Mucosa of descending colon (tissue), 3 donors: ENCODE measurements at regions not wholly inside any gene's neighbourhood (a gene's known extent, or its start where the extent isn't known, plus 50 kb on each side); places are given as distances from the start of the nearest gene placed in this dataset.

ENCODE experiments used
- ATAC-seq: fragments of 200-7000 bp; cut with Tn5 transposase; one replicate; pipeline ENCODE4 v1.9.1; 2020; ENCODE audit warnings: mild to moderate bottlenecking, moderate library complexity
- DNase-seq, 3 donors: peaks; one replicate each; pipeline ENCODE4 v3.0.0-alpha.2; 2020
- H3K36me3 ChIP-seq: fragments of 200-600 bp; one replicate; pipeline ENCODE4 v1.8.0; 2021; ENCODE audit warnings: low read depth, mild to moderate bottlenecking
- H3K4me1 ChIP-seq: fragments of 200-600 bp; one replicate; pipeline ENCODE4 v1.8.0; 2021; ENCODE audit warnings: low read depth, mild to moderate bottlenecking
- H3K4me3 ChIP-seq: fragments of 200-600 bp; one replicate; pipeline ENCODE4 v1.8.0; 2021; ENCODE audit warnings: mild to moderate bottlenecking
- H3K9me3 ChIP-seq: fragments of 200-600 bp; one replicate; pipeline ENCODE4 v1.8.0; 2021; ENCODE audit warnings: mild to moderate bottlenecking
- intact Hi-C, 2 donors: fragments of 100-400 bp; cut with DNase I in 1 of 2; cut with micrococcal nuclease in 1 of 2; formaldehyde crosslinking; loops; one replicate each; pipeline versions ENCODE4 v1.11.0 to v1.11.1; 2022; cut with DNase I, micrococcal nuclease
- TF ChIP-seq, protein P1 (sequence below): fragments of 200-600 bp; IDR thresholded peaks from one replicate; pipeline ENCODE4 v1.8.0; 2022; ENCODE audit warnings: antibody characterized with exemption, mild to moderate bottlenecking
- donor health status: DM: no; HTN: no; CAD: no; lungs with moderate emphysema.
- donor health status: DM: no; HTN: no; CAD: no.
- donor health status: DM: no; HTN: yes; CAD: no.

DNA sequence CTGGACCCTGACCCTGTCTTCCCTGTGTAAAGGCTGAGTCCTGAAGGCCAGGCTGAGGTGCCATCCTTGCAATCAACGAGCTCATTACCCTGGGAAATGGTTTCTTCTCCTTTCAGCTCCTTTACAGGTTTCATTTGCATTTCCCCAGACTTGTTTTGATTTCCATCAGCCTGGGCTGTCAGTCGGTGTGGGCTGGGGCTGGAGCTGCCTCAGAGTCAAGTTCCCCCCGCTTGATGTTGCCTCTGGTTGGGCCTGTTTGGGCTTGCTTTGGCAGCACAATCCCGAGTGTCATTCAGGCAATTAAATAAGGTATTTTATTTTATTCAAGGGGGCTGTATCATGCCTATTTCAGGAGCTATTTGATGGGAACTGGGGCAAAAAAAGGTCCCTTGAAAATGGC is 424.9 kb downstream of the INSC start:
- ATAC-seq (no peak), DNase-seq (no peak)
- H3K9me3 ChIP-seq, result no peaks in the 10 kb centered on the region

DNA sequence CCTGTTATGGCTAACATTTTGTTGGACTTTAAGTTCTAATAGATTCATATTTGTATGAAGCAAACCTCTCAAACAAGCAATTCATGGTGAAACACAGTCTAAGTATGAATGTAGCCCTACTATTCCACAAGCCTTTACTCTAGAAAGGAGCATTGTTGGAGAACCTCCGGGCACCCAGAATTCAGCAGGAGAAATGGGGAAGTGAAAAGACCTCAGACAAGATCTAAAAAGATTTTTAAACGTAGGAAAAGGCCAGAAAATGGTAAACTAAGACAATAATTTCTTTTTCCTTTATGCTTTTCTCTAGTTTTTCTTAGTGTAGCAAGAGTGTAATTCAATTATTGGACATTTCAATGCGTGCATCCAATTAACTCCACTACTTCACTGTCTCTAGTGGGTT is 426.4 kb downstream of the INSC start:
- TF ChIP-seq, protein P1, sequence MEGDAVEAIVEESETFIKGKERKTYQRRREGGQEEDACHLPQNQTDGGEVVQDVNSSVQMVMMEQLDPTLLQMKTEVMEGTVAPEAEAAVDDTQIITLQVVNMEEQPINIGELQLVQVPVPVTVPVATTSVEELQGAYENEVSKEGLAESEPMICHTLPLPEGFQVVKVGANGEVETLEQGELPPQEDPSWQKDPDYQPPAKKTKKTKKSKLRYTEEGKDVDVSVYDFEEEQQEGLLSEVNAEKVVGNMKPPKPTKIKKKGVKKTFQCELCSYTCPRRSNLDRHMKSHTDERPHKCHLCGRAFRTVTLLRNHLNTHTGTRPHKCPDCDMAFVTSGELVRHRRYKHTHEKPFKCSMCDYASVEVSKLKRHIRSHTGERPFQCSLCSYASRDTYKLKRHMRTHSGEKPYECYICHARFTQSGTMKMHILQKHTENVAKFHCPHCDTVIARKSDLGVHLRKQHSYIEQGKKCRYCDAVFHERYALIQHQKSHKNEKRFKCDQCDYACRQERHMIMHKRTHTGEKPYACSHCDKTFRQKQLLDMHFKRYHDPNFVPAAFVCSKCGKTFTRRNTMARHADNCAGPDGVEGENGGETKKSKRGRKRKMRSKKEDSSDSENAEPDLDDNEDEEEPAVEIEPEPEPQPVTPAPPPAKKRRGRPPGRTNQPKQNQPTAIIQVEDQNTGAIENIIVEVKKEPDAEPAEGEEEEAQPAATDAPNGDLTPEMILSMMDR, result no peak
- no peak for ATAC-seq
- DNase-seq, result no peak
- intact Hi-C loops, result no loop called here
- no peaks in the 10 kb centered on the region for H3K36me3 ChIP-seq
- no peaks in the 10 kb centered on the region for H3K9me3 ChIP-seq
- no peak overlapping the region for H3K4me3 ChIP-seq
- no peaks in the 10 kb centered on the region for H3K4me1 ChIP-seq

More for the DNA sequence above, 424.9 kb downstream of the INSC start:
- H3K4me3 ChIP-seq, result no peak overlapping the region
- H3K4me1 ChIP-seq, result no peaks in the 10 kb centered on the region
- no peaks in the 10 kb centered on the region for H3K36me3 ChIP-seq
- intact Hi-C loops, result no loop called here
- TF ChIP-seq, protein P1, result no peak

DNA sequence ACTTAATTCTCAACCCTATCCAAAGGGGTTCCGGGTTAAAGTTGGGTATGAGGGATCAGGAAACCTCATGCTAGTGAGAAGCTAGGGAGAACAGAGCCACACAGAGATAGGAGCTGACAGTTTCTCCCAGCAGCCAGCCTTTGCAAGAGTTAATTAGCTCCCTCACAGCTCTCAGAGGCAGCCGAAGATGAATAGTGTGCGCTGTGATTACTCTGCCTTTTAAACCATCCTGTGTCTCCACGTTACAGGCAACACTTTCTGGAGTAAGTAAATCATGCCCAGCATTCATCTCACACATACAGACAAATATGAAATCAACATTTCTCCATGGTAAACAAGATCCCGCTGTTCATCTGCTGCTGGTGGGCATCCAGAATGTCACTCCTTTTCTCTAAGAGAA is 429.6 kb downstream of the INSC start:
- ATAC-seq (no peak), DNase-seq (no peak)
- Histone ChIP-seq H3K4me1 (no peaks in the 10 kb centered on the region), H3K9me3 (no peaks in the 10 kb centered on the region), H3K36me3 (no peaks in the 10 kb centered on the region), H3K4me3 (no peak overlapping the region)
- TF ChIP-seq, protein P1, result no peak
- intact Hi-C loops, result no loop called here

DNA sequence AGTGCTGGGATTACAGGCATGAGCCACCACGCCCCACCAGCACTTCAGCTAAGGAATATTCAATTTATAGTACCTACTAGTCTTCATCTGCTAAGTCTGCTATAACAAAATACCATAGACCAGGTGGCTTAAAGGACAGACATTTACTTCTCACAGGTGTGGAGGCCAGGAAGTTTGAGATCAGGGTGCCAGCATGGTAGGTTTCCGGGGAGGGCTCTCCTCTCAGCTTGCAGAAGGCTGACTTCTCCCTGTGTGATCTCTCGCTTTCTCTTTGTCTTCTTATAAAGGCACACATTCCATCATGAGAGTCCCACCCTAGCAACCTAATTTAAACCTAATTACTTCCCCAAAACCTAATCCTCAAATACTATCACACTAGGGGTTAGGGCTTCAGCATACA is 433.0 kb downstream of the INSC start:
- no peak for ATAC-seq
- intact Hi-C loops, result no loop called here
- H3K36me3 ChIP-seq, result no peaks in the 10 kb centered on the region
- no peak overlapping the region for H3K4me3 ChIP-seq
- no peaks in the 10 kb centered on the region for H3K9me3 ChIP-seq
- DNase-seq, result no peak
- H3K4me1 ChIP-seq, result no peaks in the 10 kb centered on the region
- TF ChIP-seq, protein P1, result no peak

DNA sequence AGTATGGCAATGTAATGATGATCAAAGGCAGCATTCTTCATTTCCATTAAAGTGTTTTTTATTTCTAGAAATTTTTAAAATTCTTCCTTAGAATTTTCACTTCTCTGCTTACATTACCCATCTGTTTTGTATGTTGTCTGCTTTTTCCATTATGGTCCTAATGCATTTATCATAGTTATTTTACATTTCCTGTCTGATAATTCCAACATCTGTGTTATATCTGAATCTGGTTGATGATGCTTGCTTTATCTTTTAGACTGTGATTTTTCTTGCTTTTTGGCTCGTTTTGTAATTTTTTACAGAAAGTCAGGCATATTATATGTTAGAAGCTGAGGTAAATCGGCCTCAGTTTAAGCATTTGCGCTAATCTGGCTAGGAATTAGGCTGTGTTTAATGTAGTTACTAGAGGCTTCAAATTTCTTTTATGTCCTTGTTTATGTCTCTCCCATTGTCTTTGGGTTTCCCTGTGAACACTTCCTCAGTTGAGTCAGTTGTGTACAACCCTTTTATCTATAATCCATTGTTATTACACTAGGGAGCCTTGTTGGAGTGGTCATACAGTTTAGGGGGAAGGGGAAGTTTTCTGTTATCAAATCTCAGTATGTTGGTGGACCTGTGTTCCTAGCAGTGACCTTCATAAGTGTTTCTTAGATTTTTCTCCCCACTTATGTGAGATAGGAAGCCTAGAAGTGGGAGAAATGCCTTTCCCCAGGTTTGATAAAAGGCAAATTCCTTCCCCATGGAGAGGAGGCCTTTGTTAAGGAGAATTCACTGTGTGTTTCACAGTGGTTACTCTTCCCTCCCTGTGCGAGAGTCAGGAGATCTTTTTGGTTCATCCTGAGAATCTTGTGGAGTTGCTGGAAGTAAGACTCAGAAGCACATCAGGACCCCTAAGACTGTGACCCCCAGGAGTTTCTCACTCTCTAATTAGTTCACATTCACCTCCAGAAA is 437.5 kb downstream of the INSC start:
- DNase-seq, result no peak
- no peaks in the 10 kb centered on the region for H3K36me3 ChIP-seq
- no peak overlapping the region for H3K4me3 ChIP-seq
- TF ChIP-seq, protein P1, result no peak
- no peak for ATAC-seq
- intact Hi-C loops, result no loop called here
- no peaks in the 10 kb centered on the region for H3K9me3 ChIP-seq
- H3K4me1 ChIP-seq, result no peaks in the 10 kb centered on the region
